NB4 (cell line): ENCODE measurements at regions not wholly inside any gene's neighbourhood (a gene's known extent, or its start where the extent isn't known, plus 50 kb on each side); places are given as distances from the start of the nearest gene placed in this dataset.

Experiments
- DNase-seq: peaks from one replicate; pipeline ENCODE4 v3.0.0; 2010; ENCODE audit warnings: low read depth
- H3K4me3 ChIP-seq: one replicate; pipeline ENCODE4 v1.5.1; 2011; ENCODE audit warnings: mild to moderate bottlenecking, low read depth, low read length, moderate library complexity
- CTCF ChIP-seq: IDR thresholded peaks from one replicate; pipeline ENCODE4 v1.5.1; 2012; ENCODE audit warnings: low read depth, low read length
- MAX ChIP-seq: IDR thresholded peaks from 2 replicates; pipeline ENCODE4 v1.6.1; 2011; ENCODE audit warnings: low read depth, low read length
- MYC ChIP-seq: IDR thresholded peaks from 2 replicates; pipeline ENCODE4 v1.6.1; 2011; ENCODE audit warnings: low read depth, low read length
- POLR2A ChIP-seq: IDR thresholded peaks from 2 replicates; pipeline ENCODE4 v1.6.1; 2011; ENCODE audit warnings: mild to moderate bottlenecking; ENCODE audit not compliant: insufficient read length; ENCODE audit errors: extremely low read depth

GRCh38 chr16:61362585-61362984 lies 673.7 kb downstream of the CDH8 start:
- DNase-seq: no peak
- no peak overlapping the region for H3K4me3 ChIP-seq
- TF ChIP-seq MAX (no peak), POLR2A (no peak), CTCF (no peak), MYC (no peak)

GRCh38 chr16:61344791-61345190 lies 691.4 kb downstream of the CDH8 start:
- TF ChIP-seq MYC (no peak), POLR2A (no peak)
- no peak overlapping the region for H3K4me3 ChIP-seq
- no peak for DNase-seq

GRCh38 chr16:61332461-61332860 lies 703.8 kb downstream of the CDH8 start:
- no peak for TF ChIP-seq POLR2A
- no peak for TF ChIP-seq MYC
- no peak for TF ChIP-seq MAX
- no peak for TF ChIP-seq CTCF
- DNase-seq: no peak
- no peak overlapping the region for H3K4me3 ChIP-seq

GRCh38 chr16:61324044-61324443 lies 712.2 kb downstream of the CDH8 start:
- no peak for DNase-seq
- TF ChIP-seq MYC: no peak
- TF ChIP-seq MAX: no peak
- TF ChIP-seq POLR2A: no peak
- H3K4me3 ChIP-seq: no peak overlapping the region

GRCh38 chr16:61323456-61323855 lies 712.8 kb downstream of the CDH8 start:
- no peak for TF ChIP-seq CTCF
- TF ChIP-seq MYC: no peak
- TF ChIP-seq POLR2A: no peak
- no peak for TF ChIP-seq MAX
- no peak overlapping the region for H3K4me3 ChIP-seq
- DNase-seq: peak; percentile 46

GRCh38 chr16:61320791-61321190 lies 715.4 kb downstream of the CDH8 start:
- TF ChIP-seq MYC (no peak), CTCF (no peak), POLR2A (no peak), MAX (no peak)
- no peak overlapping the region for H3K4me3 ChIP-seq
- no peak for DNase-seq

GRCh38 chr16:61313931-61314330 lies 722.3 kb downstream of the CDH8 start:
- H3K4me3 ChIP-seq: no peak overlapping the region
- no peak for TF ChIP-seq POLR2A
- TF ChIP-seq MYC: no peak
- no peak for TF ChIP-seq MAX
- TF ChIP-seq CTCF: no peak
- no peak for DNase-seq
